Suprapubic skin (tissue), 3 donors: ENCODE measurements at regions not wholly inside any gene's neighbourhood (a gene's known extent, or its start where the extent isn't known, plus 50 kb on each side); places are given as distances from the start of the nearest gene placed in this dataset.

Experiments
- CTCF ChIP-seq, 2 donors: fragments of 200-600 bp in 1 of 2; fragments of 450-650 bp in 1 of 2; sonication (generic) in 1 of 2; IDR thresholded peaks; one replicate each; pipeline ENCODE4 v1.5.1; 2016 to 2019; ENCODE audit warnings: antibody characterized with exemption in 2 of 2, mild to moderate bottlenecking in 1 of 2, moderate library complexity in 1 of 2
- EP300 ChIP-seq: sonication (generic); formaldehyde crosslinking; IDR thresholded peaks from one replicate; pipeline ENCODE4 v1.6.1; 2017; ENCODE audit warnings: antibody characterized with exemption

DNA sequence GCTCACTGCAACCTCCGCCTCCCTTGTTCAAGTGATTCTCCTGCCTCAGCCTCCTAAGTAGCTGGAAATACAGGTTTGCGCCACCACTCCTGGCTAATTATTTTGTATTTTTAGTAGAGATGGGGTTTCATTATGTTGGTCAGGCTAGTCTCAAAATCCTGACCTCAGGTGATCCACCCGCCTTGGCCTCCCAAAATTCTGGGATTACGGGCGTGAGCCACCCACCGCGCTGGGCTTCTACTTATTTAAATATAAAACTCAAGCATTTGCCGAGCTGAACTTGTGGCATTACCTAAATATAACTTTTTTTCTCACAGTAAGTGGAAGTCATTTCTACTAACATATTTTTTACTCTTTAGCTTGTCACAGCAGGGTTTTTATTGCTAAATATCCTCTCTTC lies 1356.3 kb upstream of the ACO1 start:
- TF ChIP-seq CTCF (IDR thresholded peaks at IDR 0.05) (no peak), EP300 (no peak)
